PC-9 (cell line): ENCODE measurements at regions not wholly inside any gene's neighbourhood (a gene's known extent, or its start where the extent isn't known, plus 50 kb on each side); places are given as distances from the start of the nearest gene placed in this dataset.

Experiments
- EZH2 ChIP-seq: fragments of 200-600 bp; sonication (generic); IDR thresholded peaks from 2 replicates; pipeline ENCODE4 v1.8.0; 2017; ENCODE audit warnings: antibody characterized with exemption, low read depth
- TF ChIP-seq, protein P1 (sequence below): fragments of 200-600 bp; sonication (generic); conservative IDR thresholded peaks from 2 replicates; pipeline ENCODE4 v1.6.1; 2017; ENCODE audit warnings: mixed run types, antibody characterized with exemption, mild to moderate bottlenecking, moderate library complexity

DNA sequence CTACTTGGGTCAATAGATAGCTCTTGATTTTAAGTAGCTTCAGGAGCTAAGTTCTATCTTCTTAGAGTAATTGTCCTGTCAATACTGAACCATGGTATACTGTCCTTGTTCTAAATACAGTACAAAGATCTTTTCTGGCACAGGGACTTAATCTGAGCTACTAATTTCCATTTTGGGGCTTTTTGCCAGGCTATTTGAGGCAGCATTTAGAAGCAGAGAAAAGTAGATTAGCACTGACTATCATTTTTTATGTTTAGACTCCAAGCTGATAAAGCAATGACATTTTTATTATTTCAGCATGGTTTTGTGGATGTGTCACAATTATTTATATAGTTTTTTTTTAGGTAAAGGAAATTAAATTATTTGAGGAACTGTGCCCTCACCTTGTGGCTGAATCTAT is 163.2 kb downstream of the FAT3 start:
- TF ChIP-seq, protein P1, sequence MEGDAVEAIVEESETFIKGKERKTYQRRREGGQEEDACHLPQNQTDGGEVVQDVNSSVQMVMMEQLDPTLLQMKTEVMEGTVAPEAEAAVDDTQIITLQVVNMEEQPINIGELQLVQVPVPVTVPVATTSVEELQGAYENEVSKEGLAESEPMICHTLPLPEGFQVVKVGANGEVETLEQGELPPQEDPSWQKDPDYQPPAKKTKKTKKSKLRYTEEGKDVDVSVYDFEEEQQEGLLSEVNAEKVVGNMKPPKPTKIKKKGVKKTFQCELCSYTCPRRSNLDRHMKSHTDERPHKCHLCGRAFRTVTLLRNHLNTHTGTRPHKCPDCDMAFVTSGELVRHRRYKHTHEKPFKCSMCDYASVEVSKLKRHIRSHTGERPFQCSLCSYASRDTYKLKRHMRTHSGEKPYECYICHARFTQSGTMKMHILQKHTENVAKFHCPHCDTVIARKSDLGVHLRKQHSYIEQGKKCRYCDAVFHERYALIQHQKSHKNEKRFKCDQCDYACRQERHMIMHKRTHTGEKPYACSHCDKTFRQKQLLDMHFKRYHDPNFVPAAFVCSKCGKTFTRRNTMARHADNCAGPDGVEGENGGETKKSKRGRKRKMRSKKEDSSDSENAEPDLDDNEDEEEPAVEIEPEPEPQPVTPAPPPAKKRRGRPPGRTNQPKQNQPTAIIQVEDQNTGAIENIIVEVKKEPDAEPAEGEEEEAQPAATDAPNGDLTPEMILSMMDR = no peak
- TF ChIP-seq EZH2 = no peak
